ENCODE measurements at regions not wholly inside any gene's neighbourhood (a gene's known extent, or its start where the extent isn't known, plus 50 kb on each side); places are given as distances from the start of the nearest gene placed in this dataset.

- TF ChIP-seq CTCF (tag by site-specific recombination; IDR thresholded peaks at IDR 0.05): peak; percentile 45; the same call in 1 of the 2 replicates
- peak; percentile 24; the same call in 1 of the 2 replicates for TF ChIP-seq ZNF362 (tag by site-specific recombination; IDR thresholded peaks at IDR 0.05)
- no peak for TF ChIP-seq ZSCAN5A (tag by site-specific recombination; IDR thresholded peaks at IDR 0.05)
- no peak for TF ChIP-seq ZNF23 (tag by site-specific recombination; IDR thresholded peaks at IDR 0.05; ENCODE audit: borderline replicate concordance)
- no peak for TF ChIP-seq ZNF133 (tag by site-specific recombination; IDR thresholded peaks at IDR 0.05)
- TF ChIP-seq ZNF155 (tag by site-specific recombination; IDR thresholded peaks at IDR 0.05): no peak
- TF ChIP-seq ZBTB44 (tag by site-specific recombination; IDR thresholded peaks at IDR 0.05): 0 out of 2 replicates have a peak, but pooled peaks have one; percentile 4
- TF ChIP-seq PATZ1 (tag by site-specific recombination; IDR thresholded peaks at IDR 0.05): no peak
- TF ChIP-seq ZNF214 (tag by site-specific recombination; IDR thresholded peaks at IDR 0.05; ENCODE audit: borderline replicate concordance): no peak
- TF ChIP-seq ZNF621 (tag by site-specific recombination; IDR thresholded peaks at IDR 0.05): no peak
- no peak for TF ChIP-seq ZNF175 (tag by site-specific recombination; IDR thresholded peaks at IDR 0.05)
- no peak for TF ChIP-seq ZNF645 (tag by site-specific recombination; IDR thresholded peaks at IDR 0.05)
These were observed 166.9 kb upstream of the LRIG3 start (continued) for GRCh38 chr12:59087077-59087673.

- no peaks in the 10 kb centered on the region for H3K36me3 ChIP-seq (ENCODE audit: control insufficient read depth in 2 of 2, insufficient read depth in 1 of 2, low read length in 2 of 2)
- ChIA-PET CTCF (interaction anchor here (0.6 to 3.8 kb wide), 6 partner anchors 9 to 546 kb away, joined by 3 to 24 read pairs (median 4); no protein-coding TSS in a partner anchor), POLR2A (no interaction called here)
- H3K9me3 ChIP-seq (ENCODE audit: control insufficient read depth, insufficient read depth, low read depth, low read length): no peaks in the 10 kb centered on the region
- peaks cover 22% of the 10 kb centered on the region for H3K4me1 ChIP-seq (ENCODE audit: control insufficient read depth, insufficient read depth, low read length)
- peak; percentile 83 for TF ChIP-seq GLIS1 (tag by site-specific recombination; IDR thresholded peaks at IDR 0.05)
- peak; percentile 89 for TF ChIP-seq ZNF18 (tag by site-specific recombination; IDR thresholded peaks at IDR 0.05)
- no peak for TF ChIP-seq ZNF596 (tag by site-specific recombination; IDR thresholded peaks at IDR 0.05)
- H3K4me3 ChIP-seq (ENCODE audit: low read depth, low read length): no peak overlapping the region
- H3K27ac ChIP-seq (ENCODE audit: extremely low read depth, low read depth, low read length): no peak overlapping the region; the same call in 1 of the 2 replicates
These were observed 165.8 kb upstream of the LRIG3 start for GRCh38 chr12:59086126-59086525.
